HEK293 (cell line): ENCODE measurements at regions not wholly inside any gene's neighbourhood (a gene's known extent, or its start where the extent isn't known, plus 50 kb on each side); places are given as distances from the start of the nearest gene placed in this dataset.

Source experiments
- CTCF ChIP-seq: fragments of 450-650 bp; formaldehyde crosslinking; IDR thresholded peaks from 2 replicates; pipeline ENCODE4 v1.5.1; 2016; ENCODE audit warnings: missing biosample characterization, missing genetic modification characterization
- HOXD13 ChIP-seq: sonication (generic); formaldehyde crosslinking; IDR thresholded peaks from 2 replicates; pipeline ENCODE4 v1.8.0; 2022; ENCODE audit warnings: missing genetic modification reagents, borderline replicate concordance
- YY1 ChIP-seq: fragments of 450-650 bp; formaldehyde crosslinking; IDR thresholded peaks from 2 replicates; pipeline ENCODE4 v1.5.1; 2018; ENCODE audit warnings: missing biosample characterization, missing genetic modification characterization
- ZNF426 ChIP-seq: fragments of 450-650 bp; formaldehyde crosslinking; IDR thresholded peaks from 2 replicates; pipeline ENCODE4 v1.5.1; 2017; ENCODE audit warnings: missing biosample characterization, missing genetic modification characterization, mild to moderate bottlenecking, inconsistent platforms, moderate library complexity
- ZNF510 ChIP-seq: fragments of 450-650 bp; formaldehyde crosslinking; IDR thresholded peaks from 2 replicates; pipeline ENCODE4 v1.5.1; 2018; ENCODE audit warnings: mild to moderate bottlenecking, missing genetic modification characterization, missing biosample characterization; ENCODE audit not compliant: insufficient replicate concordance
- ZNF560 ChIP-seq: fragments of 450-650 bp; formaldehyde crosslinking; IDR thresholded peaks from 2 replicates; pipeline ENCODE4 v1.5.1; 2017; ENCODE audit warnings: missing biosample characterization, missing genetic modification characterization, borderline replicate concordance
- ZNF639 ChIP-seq: fragments of 450-650 bp; formaldehyde crosslinking; IDR thresholded peaks from 2 replicates; pipeline ENCODE4 v1.5.1; 2016; ENCODE audit warnings: missing biosample characterization, missing genetic modification characterization
- ZSCAN4 ChIP-seq: fragments of 450-650 bp; formaldehyde crosslinking; IDR thresholded peaks from 2 replicates; pipeline ENCODE4 v1.5.1; 2017; ENCODE audit warnings: missing biosample characterization, missing genetic modification characterization

- TF ChIP-seq CTCF (tag by site-specific recombination) = no peak
- TF ChIP-seq HOXD13 = no peak
- no peak for TF ChIP-seq ZNF639
- no peak for TF ChIP-seq ZNF560 (tag by site-specific recombination)
- TF ChIP-seq YY1 (tag by site-specific recombination) = no peak
- TF ChIP-seq ZNF426 = no peak
- no peak for TF ChIP-seq ZSCAN4 (tag by site-specific recombination)
- TF ChIP-seq ZNF510 (tag by site-specific recombination) = no peak
These were observed 58.1 kb upstream of the CA12 start for GRCh38 chr15:63439536-63440264.
